HG03439 (cell line): ENCODE measurements at regions not wholly inside any gene's neighbourhood (a gene's known extent, or its start where the extent isn't known, plus 50 kb on each side); places are given as distances from the start of the nearest gene placed in this dataset.

Source experiments
- ATAC-seq: cut with Tn5 transposase; IDR thresholded peaks from one replicate; pipeline ENCODE4 v1.9.1; 2021; ENCODE audit warnings: mild to moderate bottlenecking, moderate library complexity; ENCODE audit not compliant: unreplicated experiment

- ATAC-seq: no peak
These were observed 565.7 kb upstream of the ZEB2 start for GRCh38 chr2:145085612-145086011.

GRCh38 chr2:145080426-145080825, 560.5 kb upstream of the ZEB2 start:
- ATAC-seq: no peak

- ATAC-seq: no peak
These were observed 559.7 kb upstream of the ZEB2 start for GRCh38 chr2:145079641-145080040.

- no peak for ATAC-seq
These were observed 559.0 kb upstream of the ZEB2 start for GRCh38 chr2:145078923-145079322.

- no peak for ATAC-seq
These were observed 556.2 kb upstream of the ZEB2 start for GRCh38 chr2:145076085-145076484.

GRCh38 chr2:145075454-145076062, 555.6 kb upstream of the ZEB2 start:
- ATAC-seq: no peak

GRCh38 chr2:145070703-145071102, 550.8 kb upstream of the ZEB2 start:
- ATAC-seq: no peak

GRCh38 chr2:145068509-145068908, 548.6 kb upstream of the ZEB2 start:
- no peak for ATAC-seq

GRCh38 chr2:145067549-145068030, 547.7 kb upstream of the ZEB2 start:
- no peak for ATAC-seq

- ATAC-seq: no peak
These were observed 547.1 kb upstream of the ZEB2 start for GRCh38 chr2:145066856-145067548.

GRCh38 chr2:145066151-145066661, 546.3 kb upstream of the ZEB2 start:
- no peak for ATAC-seq

GRCh38 chr2:145065342-145065741, 545.4 kb upstream of the ZEB2 start:
- ATAC-seq: no peak

GRCh38 chr2:145064511-145064910, 544.6 kb upstream of the ZEB2 start:
- ATAC-seq: no peak

- ATAC-seq: no peak
These were observed 541.0 kb upstream of the ZEB2 start for GRCh38 chr2:145060876-145061275.

- ATAC-seq: no peak
These were observed 540.0 kb upstream of the ZEB2 start for GRCh38 chr2:145059914-145060313.

- no peak for ATAC-seq
These were observed 539.4 kb upstream of the ZEB2 start for GRCh38 chr2:145059343-145059742.

- ATAC-seq: no peak
These were observed 538.5 kb upstream of the ZEB2 start for GRCh38 chr2:145058457-145058856.

GRCh38 chr2:145055651-145056050, 535.7 kb upstream of the ZEB2 start:
- ATAC-seq: no peak

GRCh38 chr2:145050134-145050533, 530.2 kb upstream of the ZEB2 start:
- ATAC-seq: no peak

- ATAC-seq: no peak
These were observed 529.6 kb upstream of the ZEB2 start for GRCh38 chr2:145049475-145049874.

GRCh38 chr2:145047554-145047953, 527.6 kb upstream of the ZEB2 start:
- ATAC-seq: no peak

- ATAC-seq: no peak
These were observed 524.6 kb upstream of the ZEB2 start for GRCh38 chr2:145044491-145044890.
